Keratinocyte (primary cell): ENCODE measurements at regions not wholly inside any gene's neighbourhood (a gene's known extent, or its start where the extent isn't known, plus 50 kb on each side); places are given as distances from the start of the nearest gene placed in this dataset.

Source experiments
- CTCF ChIP-seq, 3 experiments: IDR thresholded peaks in 1 of 3; conservative IDR thresholded peaks in 1 of 3; optimal IDR thresholded peaks in 1 of 3; 2 replicates in 2 of 3; 3 replicates in 1 of 3; pipeline versions ENCODE3 to v1.5.1; 2011; ENCODE audit warnings: low read length in 3 of 3, mild to moderate bottlenecking in 3 of 3, moderate library complexity in 2 of 3, control low read depth in 1 of 3, inconsistent platforms in 1 of 3; ENCODE audit not compliant: insufficient read depth in 2 of 3; ENCODE audit errors: extremely low read depth in 1 of 3
- EZH2 ChIP-seq: IDR thresholded peaks from one replicate; pipeline ENCODE4 v1.6.1; 2012; ENCODE audit warnings: inconsistent platforms, mild to moderate bottlenecking, low read length, moderate library complexity

GRCh38 chr5:2542026-2542425 is 209.5 kb downstream of the IRX2 start:
- TF ChIP-seq CTCF (optimal IDR thresholded peaks at IDR 0.05 in 1 of 3, IDR thresholded peaks at IDR 0.05 in 1 of 3, conservative IDR thresholded peaks at IDR 0.05 in 1 of 3; ENCODE audit: extremely low read depth in 1 of 3, insufficient read depth in 2 of 3, low read length in 3 of 3) (no peak), EZH2 (no peak)
